ENCODE measurements at regions not wholly inside any gene's neighbourhood (a gene's known extent, or its start where the extent isn't known, plus 50 kb on each side); places are given as distances from the start of the nearest gene placed in this dataset.
A peak's percentile ranks its signal among the peaks of the same experiment; 100 is the strongest.
"Not testable (repeated sequence)": the region's sequence is repeated elsewhere in the genome, so short reads cannot be mapped to it uniquely, and the experiment has no call there.

DNA sequence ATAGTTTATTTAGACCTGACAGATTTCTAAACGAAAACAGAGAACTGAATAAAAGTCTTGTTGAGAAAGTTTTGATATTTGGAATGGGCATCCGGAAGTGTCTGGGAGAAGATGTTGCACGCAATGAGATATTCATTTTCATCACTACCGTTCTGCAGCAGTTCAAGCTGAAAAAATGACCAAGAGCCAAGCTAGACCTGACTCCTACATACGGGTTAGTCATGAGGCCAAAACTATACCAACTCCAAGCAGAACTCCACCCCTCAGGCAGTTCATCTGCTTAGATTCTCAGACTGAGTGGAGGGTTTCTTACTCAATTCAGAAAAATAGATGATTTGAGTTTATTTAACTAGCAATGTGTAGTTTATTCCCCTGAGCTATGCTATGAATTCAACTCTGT lies 95.4 kb upstream of the ANXA1 start:
- no peak for DNase-seq (ENCODE audit: low read depth in 2 of 3, low spot score in 2 of 3)

GRCh38 chr9:73054091-73054490 lies 97.6 kb upstream of the ANXA1 start:
- DNase-seq (ENCODE audit: low read depth in 2 of 3, low spot score in 2 of 3), result peak in 1 of 3 donors; percentile 42

DNA sequence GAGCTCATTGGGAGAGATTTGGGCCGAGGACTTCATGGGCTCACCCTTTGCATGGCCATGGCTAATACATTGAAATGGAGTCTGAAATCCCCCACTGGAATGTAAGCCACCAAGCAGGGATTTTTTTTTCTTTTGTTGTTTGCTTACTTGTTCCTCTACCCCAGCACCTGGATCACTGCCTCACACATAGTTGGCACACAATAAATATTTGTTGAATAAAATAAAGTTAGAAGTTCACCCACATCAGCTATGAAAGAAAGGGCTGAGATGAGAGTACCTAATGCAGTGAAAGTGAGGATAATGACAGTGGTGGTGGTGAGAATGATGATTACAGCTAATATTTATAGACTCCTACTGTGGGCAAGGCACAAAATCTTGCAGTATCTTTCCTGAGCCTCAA lies 98.1 kb upstream of the ANXA1 start:
- no peak for DNase-seq (ENCODE audit: low read depth in 2 of 3, low spot score in 2 of 3)

GRCh38 chr9:73050887-73051550 lies 98.2 kb upstream of the ALDH1A1 start:
- no peak for DNase-seq (ENCODE audit: low read depth in 2 of 3, low spot score in 2 of 3)

DNA sequence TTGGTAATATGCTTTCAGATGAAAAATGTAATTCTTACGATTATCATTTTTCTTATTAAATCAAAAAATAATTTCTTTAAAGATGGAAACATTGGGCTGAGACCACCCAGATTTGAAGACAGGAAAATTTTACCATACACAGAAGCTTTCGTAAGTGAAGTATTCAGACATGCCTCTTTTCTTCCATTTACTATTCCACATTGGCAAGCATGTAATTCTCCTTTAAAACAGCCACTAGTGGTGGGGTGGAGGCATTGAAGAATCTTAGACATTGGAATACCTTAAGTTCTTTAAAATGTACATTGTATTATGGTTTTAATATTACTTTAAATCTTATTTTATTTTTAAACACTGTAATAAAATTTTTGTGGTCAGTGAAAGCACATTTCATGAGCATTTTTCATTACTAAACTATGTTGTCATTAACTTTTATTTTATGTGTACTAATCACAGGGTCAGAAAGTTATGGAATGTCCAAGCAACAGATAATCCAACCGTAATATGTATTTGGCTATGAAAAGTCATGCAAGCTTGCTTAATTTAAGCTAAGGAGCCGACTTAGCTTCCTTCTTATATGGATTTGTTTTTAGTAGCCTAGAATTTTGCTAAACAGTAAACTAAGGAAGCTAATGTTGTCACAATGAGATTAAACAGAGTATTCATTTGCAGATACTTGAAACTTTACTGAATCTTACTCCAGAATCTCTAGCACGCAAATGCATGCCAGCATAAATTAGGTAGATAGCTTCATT lies 97.4 kb upstream of the ALDH1A1 start:
- DNase-seq (ENCODE audit: low read depth in 2 of 3, low spot score in 2 of 3), result no peak

- DNase-seq (ENCODE audit: low read depth in 2 of 3, low spot score in 2 of 3), result no peak
Measured at GRCh38 chr9:73049280-73049679, 96.4 kb upstream of the ALDH1A1 start.

- DNase-seq (ENCODE audit: low read depth in 2 of 3, low spot score in 2 of 3), result no peak
Measured at GRCh38 chr9:73046769-73047168, 93.9 kb upstream of the ALDH1A1 start.

DNA sequence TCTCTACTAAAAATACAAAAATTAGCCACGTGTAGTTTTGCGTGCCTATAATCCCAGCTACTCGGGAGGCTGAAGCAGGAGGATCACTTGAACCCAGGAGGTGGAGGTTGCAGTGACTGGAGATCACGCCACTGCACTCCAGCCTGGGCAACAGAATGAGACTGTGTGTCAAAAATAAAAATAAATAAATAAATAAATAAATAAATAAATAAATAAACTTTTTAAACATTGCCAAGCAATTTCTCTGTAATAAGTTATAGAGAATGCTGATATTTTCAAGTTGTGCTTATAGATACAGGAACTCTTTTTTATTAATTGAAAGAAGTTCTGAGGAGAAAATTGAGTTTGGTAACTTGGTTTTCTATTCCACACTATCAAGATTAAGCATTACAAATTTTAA lies 91.9 kb upstream of the ALDH1A1 start:
- DNase-seq (ENCODE audit: low read depth in 2 of 3, low spot score in 2 of 3), result not testable (repeated sequence)

- DNase-seq (ENCODE audit: low read depth in 2 of 3, low spot score in 2 of 3), result no peak
Measured at GRCh38 chr9:73042155-73042554, 89.3 kb upstream of the ALDH1A1 start.

GRCh38 chr9:73039271-73040263 lies 86.7 kb upstream of the ALDH1A1 start:
- DNase-seq (ENCODE audit: low read depth in 2 of 3, low spot score in 2 of 3), result no peak

GRCh38 chr9:73038613-73039012 lies 85.8 kb upstream of the ALDH1A1 start:
- DNase-seq (ENCODE audit: low read depth in 2 of 3, low spot score in 2 of 3), result no peak

- DNase-seq (ENCODE audit: low read depth in 2 of 3, low spot score in 2 of 3), result no peak
Measured at GRCh38 chr9:73038089-73038509, 85.2 kb upstream of the ALDH1A1 start.

GRCh38 chr9:73037613-73038012 lies 84.8 kb upstream of the ALDH1A1 start:
- no peak for DNase-seq (ENCODE audit: low read depth in 2 of 3, low spot score in 2 of 3)

DNA sequence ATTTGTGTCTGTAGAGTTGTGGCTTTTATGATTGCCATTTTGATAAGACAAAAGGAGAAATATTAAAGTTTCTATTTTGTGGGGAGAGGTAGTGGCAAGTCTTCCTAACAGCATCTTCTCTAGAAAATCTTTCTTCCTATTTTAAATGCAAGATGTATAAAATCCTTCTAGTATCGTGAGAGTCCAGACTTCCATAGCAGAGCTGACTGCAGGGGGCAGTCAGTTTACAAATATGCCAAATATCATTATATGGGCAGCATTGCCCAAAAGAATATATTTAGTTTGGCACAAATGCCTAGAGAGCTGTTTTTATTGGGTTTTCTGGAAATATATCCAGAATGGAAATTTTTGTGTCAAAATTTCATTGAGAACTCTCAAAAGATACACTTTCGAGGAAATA lies 82.1 kb upstream of the ALDH1A1 start:
- no peak for DNase-seq (ENCODE audit: low read depth in 2 of 3, low spot score in 2 of 3)

GRCh38 chr9:73031350-73031749 lies 78.5 kb upstream of the ALDH1A1 start:
- no peak for DNase-seq (ENCODE audit: low read depth in 2 of 3, low spot score in 2 of 3)

DNA sequence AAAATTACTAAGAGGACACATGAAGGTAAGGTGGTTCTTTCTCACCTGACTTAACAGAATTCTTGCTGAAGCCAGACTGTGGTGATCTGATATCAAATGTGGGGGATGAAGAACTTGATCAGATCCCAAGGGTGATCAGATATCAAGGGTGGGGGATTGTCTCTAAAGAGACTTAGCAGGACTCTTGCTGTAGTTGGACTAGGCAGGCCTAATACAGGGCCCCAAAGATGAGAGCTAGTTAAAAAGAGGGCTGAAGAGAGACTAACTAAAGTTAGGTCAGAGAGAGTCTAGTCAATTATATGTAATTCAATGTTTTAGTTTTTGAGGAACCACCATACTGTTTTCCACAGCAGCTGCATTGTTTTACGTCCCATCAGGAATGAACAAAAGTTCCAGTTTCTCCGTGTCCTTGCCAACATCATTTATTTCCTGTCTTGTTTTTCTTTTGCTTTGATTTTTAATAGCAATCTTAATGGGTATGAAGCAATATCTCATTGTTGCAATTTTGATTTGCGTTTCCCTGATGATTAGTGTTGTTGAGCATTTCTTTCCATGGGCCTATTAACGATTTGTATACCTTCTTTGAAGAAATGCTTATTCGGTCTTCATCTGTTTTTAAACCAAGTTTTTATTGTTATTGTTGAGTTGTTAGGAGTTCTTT lies 77.6 kb upstream of the ALDH1A1 start:
- DNase-seq (ENCODE audit: low read depth in 2 of 3, low spot score in 2 of 3), result no peak

DNA sequence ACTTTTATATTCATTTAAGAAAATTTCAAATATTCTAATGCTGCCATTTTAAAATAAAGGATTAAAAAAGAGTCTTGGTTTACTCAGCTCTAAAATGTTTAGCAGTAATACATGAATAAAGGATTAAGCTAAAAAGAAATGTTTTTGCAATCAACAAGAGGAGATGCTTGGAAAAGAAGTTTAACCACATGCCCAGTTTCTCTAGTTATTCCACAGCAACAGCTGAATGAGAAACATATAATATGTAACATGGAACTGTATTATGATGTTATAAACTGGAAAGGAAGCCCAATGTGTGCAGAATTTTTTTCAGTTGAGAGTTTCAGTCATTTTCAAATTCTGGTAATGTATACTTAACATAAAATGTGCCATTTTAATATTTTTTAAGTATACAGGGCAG lies 76.5 kb upstream of the ALDH1A1 start:
- no peak for DNase-seq (ENCODE audit: low read depth in 2 of 3, low spot score in 2 of 3)

- no peak for DNase-seq (ENCODE audit: low read depth in 2 of 3, low spot score in 2 of 3)
Measured at GRCh38 chr9:73026375-73026774, 73.5 kb upstream of the ALDH1A1 start.

GRCh38 chr9:73024601-73025034 lies 71.8 kb upstream of the ALDH1A1 start:
- DNase-seq (ENCODE audit: low read depth in 2 of 3, low spot score in 2 of 3), result peak in 1 of 3 donors; percentile 35

DNA sequence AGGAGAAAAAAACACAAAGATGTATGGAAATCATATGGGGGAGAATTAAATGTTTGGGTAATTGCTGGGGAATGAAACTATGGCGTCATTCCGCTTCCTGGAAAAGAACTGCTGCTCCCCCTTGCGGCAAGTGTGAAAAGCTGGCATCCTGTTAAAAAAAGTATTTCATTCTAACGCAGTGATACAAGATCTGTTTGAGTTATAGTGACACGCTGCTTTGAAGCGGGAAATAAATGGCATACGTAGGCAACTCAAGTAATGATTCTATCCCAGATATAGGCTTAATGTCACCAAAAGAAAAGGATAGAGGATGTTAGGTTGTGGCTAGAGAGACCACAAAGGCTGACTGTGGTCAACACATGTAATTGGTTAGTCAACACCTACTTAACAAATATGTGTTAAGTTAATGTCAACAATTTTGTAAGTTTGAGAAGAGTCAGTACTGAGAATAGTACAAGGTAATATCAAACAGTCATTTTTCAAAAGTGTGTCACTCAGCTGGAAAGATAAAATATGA lies 70.2 kb upstream of the ALDH1A1 start:
- DNase-seq (ENCODE audit: low read depth in 2 of 3, low spot score in 2 of 3), result peak; percentile 5 to 88 (median 79)

All from hematopoietic multipotent progenitor cell (in vitro differentiated cells).